ENCODE measurements at regions not wholly inside any gene's neighbourhood (a gene's known extent, or its start where the extent isn't known, plus 50 kb on each side); places are given as distances from the start of the nearest gene placed in this dataset.
A peak's percentile ranks its signal among the peaks of the same experiment; 100 is the strongest.

DNA sequence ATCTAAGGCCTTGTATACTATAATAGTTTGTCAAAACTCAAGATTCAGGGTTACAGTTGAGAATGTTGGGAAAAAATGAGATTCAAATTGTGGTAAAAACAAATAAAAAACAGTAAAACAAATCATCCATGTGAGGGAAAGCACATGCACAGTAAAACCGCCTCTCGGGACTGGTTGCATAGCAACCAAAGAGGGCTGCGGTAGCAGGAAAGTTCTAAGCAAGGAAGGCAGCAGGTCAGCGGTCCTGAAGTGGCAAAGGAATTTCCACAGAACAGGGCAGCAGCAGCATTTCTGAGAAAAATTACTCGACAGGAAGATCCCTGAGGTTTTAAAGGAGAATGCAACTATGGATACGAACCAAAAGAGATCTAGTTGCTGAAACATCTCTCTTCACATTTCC is 93.7 kb downstream of the DYNAP start:
- Histone ChIP-seq H3K79me1 (replicated peaks; ENCODE audit: low read length, poor library complexity, severe bottlenecking) (no peaks in the 10 kb centered on the region), H3K18ac (ENCODE audit: low read depth in 1 of 2, low read length in 2 of 2) (no peak overlapping the region), H3K23ac (ENCODE audit: low read length in 2 of 2) (no peak overlapping the region), H4K91ac (ENCODE audit: low read length) (no peak overlapping the region), H3K4me3 (ENCODE audit: insufficient read depth in 1 of 2, low read depth in 1 of 2, low read length in 2 of 2) (peak overlapping the region in 1 of 2 experiments; percentile 41), H2BK120ac (ENCODE audit: low read depth, low read length) (no peak overlapping the region), H2BK5ac (ENCODE audit: low read depth, low read length, poor library complexity, severe bottlenecking) (no peak overlapping the region), H3K36me3 (ENCODE audit: control insufficient read depth in 1 of 2, insufficient read depth in 2 of 2, low read depth in 1 of 2, low read length in 2 of 2) (no peaks in the 10 kb centered on the region), H2BK15ac (ENCODE audit: low read depth, poor library complexity, severe bottlenecking) (no peak overlapping the region), H2AK5ac (ENCODE audit: low read length, severe bottlenecking) (no peak overlapping the region), H3K14ac (ENCODE audit: low read length in 2 of 2) (no peak overlapping the region), H2BK12ac (ENCODE audit: low read length in 2 of 2) (no peak overlapping the region), H3K9me3 (ENCODE audit: control insufficient read depth, low read length) (no peaks in the 10 kb centered on the region), H4K8ac (ENCODE audit: low read length) (no peak overlapping the region), H3K4me1 (ENCODE audit: control insufficient read depth, insufficient read depth, low read depth, low read length) (no peaks in the 10 kb centered on the region), H2AFZ (ENCODE audit: low read depth, low read length) (no peak overlapping the region), H3K4me2 (ENCODE audit: low read length, poor library complexity, severe bottlenecking) (no peak overlapping the region), H3K27ac (ENCODE audit: low read length, poor library complexity, severe bottlenecking) (no peak overlapping the region), H3K9ac (ENCODE audit: low read length) (peak overlapping the region; percentile 53), H3K27me3 (ENCODE audit: control insufficient read depth in 1 of 2, insufficient read depth in 1 of 2, low read length in 2 of 2) (no peaks in the 10 kb centered on the region), H3K4ac (ENCODE audit: low read depth in 1 of 2, low read length in 2 of 2) (no peak overlapping the region)
- 3% methylated on average over 4 of the region's 6 CpGs for WGBS
- DNase-seq = peak; percentile 88

DNA sequence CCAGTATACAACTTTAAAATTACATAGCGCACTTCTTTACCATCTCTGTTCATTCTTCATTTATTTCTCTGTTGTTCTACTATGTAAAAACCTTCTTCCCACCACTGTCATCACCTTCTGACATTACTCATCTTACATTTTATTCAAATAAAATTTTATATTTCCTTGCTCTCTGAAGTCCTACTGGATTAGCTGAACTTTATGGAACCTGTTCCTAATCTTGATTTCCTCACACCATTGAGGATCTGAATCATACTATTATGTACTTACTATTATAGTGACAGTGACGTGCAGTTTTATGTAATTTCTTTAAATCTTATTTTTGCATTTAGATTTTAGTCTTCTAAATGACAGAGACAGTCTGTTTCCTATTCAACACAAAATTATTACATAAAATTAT is 98.3 kb downstream of the DYNAP start:
- Histone ChIP-seq H3K9me3 (ENCODE audit: control insufficient read depth, low read length) (no peaks in the 10 kb centered on the region), H3K36me3 (ENCODE audit: control insufficient read depth in 1 of 2, insufficient read depth in 2 of 2, low read depth in 1 of 2, low read length in 2 of 2) (no peaks in the 10 kb centered on the region), H3K4me1 (ENCODE audit: control insufficient read depth, insufficient read depth, low read depth, low read length) (no peaks in the 10 kb centered on the region), H2BK12ac (ENCODE audit: low read length in 2 of 2) (no peak overlapping the region), H2BK5ac (ENCODE audit: low read depth, low read length, poor library complexity, severe bottlenecking) (no peak overlapping the region), H3K23ac (ENCODE audit: low read length in 2 of 2) (no peak overlapping the region), H2AFZ (ENCODE audit: low read depth, low read length) (no peak overlapping the region), H3K27me3 (ENCODE audit: control insufficient read depth in 1 of 2, insufficient read depth in 1 of 2, low read length in 2 of 2) (no peaks in the 10 kb centered on the region), H2BK15ac (ENCODE audit: low read depth, poor library complexity, severe bottlenecking) (no peak overlapping the region), H3K27ac (ENCODE audit: low read length, poor library complexity, severe bottlenecking) (no peak overlapping the region), H3K4me2 (ENCODE audit: low read length, poor library complexity, severe bottlenecking) (no peak overlapping the region), H3K4ac (ENCODE audit: low read depth in 1 of 2, low read length in 2 of 2) (no peak overlapping the region), H4K91ac (ENCODE audit: low read length) (no peak overlapping the region), H4K8ac (ENCODE audit: low read length) (no peak overlapping the region), H3K9ac (ENCODE audit: low read length) (no peak overlapping the region), H3K4me3 (ENCODE audit: insufficient read depth in 1 of 2, low read depth in 1 of 2, low read length in 2 of 2) (no peak overlapping the region), H2AK5ac (ENCODE audit: low read length, severe bottlenecking) (no peak overlapping the region), H2BK120ac (ENCODE audit: low read depth, low read length) (no peak overlapping the region), H3K79me1 (replicated peaks; ENCODE audit: low read length, poor library complexity, severe bottlenecking) (no peaks in the 10 kb centered on the region), H3K18ac (ENCODE audit: low read depth in 1 of 2, low read length in 2 of 2) (no peak overlapping the region), H3K14ac (ENCODE audit: low read length in 2 of 2) (no peak overlapping the region)
- DNase-seq = no peak
- 97% methylated on average over 1 of the region's 2 CpGs for WGBS

DNA sequence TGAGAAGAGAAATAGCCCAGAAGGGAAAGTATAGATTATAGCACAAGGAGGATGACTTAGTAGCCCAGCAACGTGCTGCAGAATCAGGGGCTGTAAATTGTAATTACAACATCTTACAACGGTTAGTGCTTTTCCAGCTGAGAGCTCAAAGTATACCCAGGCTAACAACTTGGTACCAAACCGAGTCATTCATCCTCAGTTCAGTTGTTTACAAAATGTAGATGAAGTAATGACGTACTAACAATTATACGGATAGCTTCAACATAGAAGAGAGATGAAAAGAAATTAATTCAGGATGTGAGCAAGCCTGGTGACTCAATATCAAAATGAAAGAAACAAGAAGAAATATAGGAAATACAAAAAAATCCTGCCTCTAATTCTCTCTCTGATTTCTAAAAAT is 99.2 kb downstream of the DYNAP start:
- Histone ChIP-seq H3K14ac (ENCODE audit: low read length in 2 of 2) (no peak overlapping the region), H3K27ac (ENCODE audit: low read length, poor library complexity, severe bottlenecking) (no peak overlapping the region), H3K4me2 (ENCODE audit: low read length, poor library complexity, severe bottlenecking) (no peak overlapping the region), H3K4me3 (ENCODE audit: insufficient read depth in 1 of 2, low read depth in 1 of 2, low read length in 2 of 2) (peak overlapping the region in 1 of 2 experiments; percentile 37), H4K91ac (ENCODE audit: low read length) (no peak overlapping the region), H2BK15ac (ENCODE audit: low read depth, poor library complexity, severe bottlenecking) (no peak overlapping the region), H2BK5ac (ENCODE audit: low read depth, low read length, poor library complexity, severe bottlenecking) (no peak overlapping the region), H3K18ac (ENCODE audit: low read depth in 1 of 2, low read length in 2 of 2) (no peak overlapping the region), H3K4ac (ENCODE audit: low read depth in 1 of 2, low read length in 2 of 2) (no peak overlapping the region), H3K27me3 (ENCODE audit: control insufficient read depth in 1 of 2, insufficient read depth in 1 of 2, low read length in 2 of 2) (no peaks in the 10 kb centered on the region), H3K4me1 (ENCODE audit: control insufficient read depth, insufficient read depth, low read depth, low read length) (no peaks in the 10 kb centered on the region), H3K9ac (ENCODE audit: low read length) (peak overlapping the region; percentile 45), H3K36me3 (ENCODE audit: control insufficient read depth in 1 of 2, insufficient read depth in 2 of 2, low read depth in 1 of 2, low read length in 2 of 2) (no peaks in the 10 kb centered on the region), H4K8ac (ENCODE audit: low read length) (no peak overlapping the region), H2AK5ac (ENCODE audit: low read length, severe bottlenecking) (no peak overlapping the region), H2AFZ (ENCODE audit: low read depth, low read length) (no peak overlapping the region), H2BK12ac (ENCODE audit: low read length in 2 of 2) (no peak overlapping the region), H2BK120ac (ENCODE audit: low read depth, low read length) (no peak overlapping the region), H3K23ac (ENCODE audit: low read length in 2 of 2) (no peak overlapping the region), H3K9me3 (ENCODE audit: control insufficient read depth, low read length) (no peaks in the 10 kb centered on the region), H3K79me1 (replicated peaks; ENCODE audit: low read length, poor library complexity, severe bottlenecking) (no peaks in the 10 kb centered on the region)
- WGBS = 38% methylated on average over 1 of the region's 5 CpGs
- peak; percentile 28 for DNase-seq

DNA sequence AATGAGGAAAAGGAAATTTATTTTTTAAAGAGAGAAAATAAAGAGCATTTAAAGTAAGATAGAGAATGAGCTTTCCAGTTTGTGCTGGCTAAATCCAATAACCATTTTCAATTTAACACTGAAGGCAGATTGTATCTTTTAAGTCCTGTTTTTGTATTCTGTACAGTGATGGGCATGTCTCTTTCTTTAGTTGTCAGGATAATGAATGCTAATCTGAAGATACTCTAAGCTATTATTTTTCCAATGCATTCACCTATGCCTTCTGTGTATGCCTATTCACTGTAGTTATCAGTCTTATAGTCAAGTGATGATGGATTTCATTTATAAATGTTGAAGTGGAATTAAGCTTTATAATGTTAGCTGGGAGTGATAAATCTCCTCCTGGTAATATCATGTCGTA is 101.4 kb downstream of the DYNAP start:
- H3K4me2 ChIP-seq (ENCODE audit: low read length, poor library complexity, severe bottlenecking) = no peak overlapping the region
- H3K9ac ChIP-seq (ENCODE audit: low read length) = no peak overlapping the region
- H4K91ac ChIP-seq (ENCODE audit: low read length) = no peak overlapping the region
- H2BK15ac ChIP-seq (ENCODE audit: low read depth, poor library complexity, severe bottlenecking) = no peak overlapping the region
- no peak overlapping the region for H3K4ac ChIP-seq (ENCODE audit: low read depth in 1 of 2, low read length in 2 of 2)
- no peak overlapping the region for H2AK5ac ChIP-seq (ENCODE audit: low read length, severe bottlenecking)
- H3K4me3 ChIP-seq (ENCODE audit: insufficient read depth in 1 of 2, low read depth in 1 of 2, low read length in 2 of 2) = no peak overlapping the region
- no peaks in the 10 kb centered on the region for H3K4me1 ChIP-seq (ENCODE audit: control insufficient read depth, insufficient read depth, low read depth, low read length)
- H3K23ac ChIP-seq (ENCODE audit: low read length in 2 of 2) = no peak overlapping the region
- WGBS = no CpG with 5 or more reads among the region's 1 CpG
- H2BK5ac ChIP-seq (ENCODE audit: low read depth, low read length, poor library complexity, severe bottlenecking) = no peak overlapping the region
- H3K18ac ChIP-seq (ENCODE audit: low read depth in 1 of 2, low read length in 2 of 2) = no peak overlapping the region
- no peak overlapping the region for H3K14ac ChIP-seq (ENCODE audit: low read length in 2 of 2)
- no peak overlapping the region for H2AFZ ChIP-seq (ENCODE audit: low read depth, low read length)
- H3K27ac ChIP-seq (ENCODE audit: low read length, poor library complexity, severe bottlenecking) = no peak overlapping the region
- DNase-seq = no peak
- no peak overlapping the region for H4K8ac ChIP-seq (ENCODE audit: low read length)
- no peak overlapping the region for H2BK12ac ChIP-seq (ENCODE audit: low read length in 2 of 2)
- no peak overlapping the region for H2BK120ac ChIP-seq (ENCODE audit: low read depth, low read length)
- H3K9me3 ChIP-seq (ENCODE audit: control insufficient read depth, low read length) = no peaks in the 10 kb centered on the region
- no peaks in the 10 kb centered on the region for H3K36me3 ChIP-seq (ENCODE audit: control insufficient read depth in 1 of 2, insufficient read depth in 2 of 2, low read depth in 1 of 2, low read length in 2 of 2)
- H3K79me1 ChIP-seq (replicated peaks; ENCODE audit: low read length, poor library complexity, severe bottlenecking) = no peaks in the 10 kb centered on the region
- H3K27me3 ChIP-seq (ENCODE audit: control insufficient read depth in 1 of 2, insufficient read depth in 1 of 2, low read length in 2 of 2) = no peaks in the 10 kb centered on the region

Data from mesenchymal stem cell (in vitro differentiated cells and primary cell).